ENCODE measurements at regions not wholly inside any gene's neighbourhood (a gene's known extent, or its start where the extent isn't known, plus 50 kb on each side); places are given as distances from the start of the nearest gene placed in this dataset.
A peak's percentile ranks its signal among the peaks of the same experiment; 100 is the strongest.

DNA sequence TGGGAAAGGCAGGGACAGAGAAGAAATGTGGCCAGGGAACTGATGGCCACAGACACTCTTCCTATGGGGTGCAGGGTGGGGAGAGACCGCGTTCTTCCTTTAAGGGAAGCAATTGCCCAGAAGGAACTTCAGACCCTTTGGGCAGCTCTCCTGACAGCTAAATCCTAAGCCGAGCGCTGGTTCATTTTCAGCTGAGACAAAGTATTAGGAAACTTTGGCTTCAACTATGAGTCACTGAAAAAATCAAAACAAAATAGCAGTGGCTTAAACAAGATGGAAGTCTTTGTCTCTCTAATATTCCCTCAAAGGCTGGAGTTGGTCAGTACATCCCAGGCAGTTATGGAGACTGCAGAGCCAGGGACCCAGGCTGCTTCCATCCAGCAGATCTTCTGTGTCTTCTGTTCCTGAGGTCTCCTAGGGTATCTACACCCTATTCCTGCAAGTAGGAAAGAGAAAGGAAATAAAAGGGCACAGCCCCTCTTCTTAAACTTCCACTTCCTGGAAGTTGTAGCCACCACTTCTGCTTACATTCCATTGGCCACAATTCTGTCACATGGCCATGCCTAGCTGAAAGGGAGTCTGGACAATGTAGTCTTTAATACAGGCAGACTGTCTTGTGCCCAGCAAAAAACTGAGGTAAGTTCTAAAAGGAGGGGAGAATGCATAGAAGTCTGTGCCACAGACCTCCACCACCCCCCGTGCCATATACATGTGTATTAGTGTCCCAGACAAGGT is 163.5 kb downstream of the KATNAL1 start:
- Histone ChIP-seq H3K4me1 (ENCODE audit: control insufficient read depth in 1 of 2, insufficient read depth in 2 of 2, low read depth in 1 of 2, low read length in 1 of 2) (peaks cover 23 to 24% of the 10 kb centered on the region in 2 experiments; a peak in 3 of 4 replicates), H3K27ac (ENCODE audit: low read depth in 2 of 2, low read length in 1 of 2) (peak overlapping the region; percentile 66 to 83), H3K36me3 (replicated peaks in 1 of 2; ENCODE audit: control insufficient read depth in 1 of 2, insufficient read depth in 2 of 2, low read length in 1 of 2) (no peaks in the 10 kb centered on the region), H3K9me2 (no peaks in the 10 kb centered on the region), H3K9ac (no peak overlapping the region), H3K9me3 (no peaks in the 10 kb centered on the region), H3F3A (replicated peaks; ENCODE audit: insufficient read depth) (peaks cover 15% of the 10 kb centered on the region), H2AFZ (ENCODE audit: low read depth) (no peak overlapping the region), H3K4me2 (peak overlapping the region; percentile 55; the same call in 1 of the 2 replicates), H3K79me2 (ENCODE audit: insufficient read depth) (no peaks in the 10 kb centered on the region), H3K4me3 (ENCODE audit: low read depth in 2 of 2, low read length in 1 of 2) (no peak overlapping the region), H4K20me1 (ENCODE audit: insufficient read depth) (no peaks in the 10 kb centered on the region), H3K27me3 (ENCODE audit: insufficient read depth) (no peaks in the 10 kb centered on the region)
- ChIA-PET CTCF (interaction anchor here (1.6 to 7.9 kb wide), 2 partner anchors 11 to 29 kb away, joined by 8 to 74 read pairs; no protein-coding TSS in a partner anchor), POLR2A (no interaction called here)
- TF ChIP-seq IRF3 (IDR thresholded peaks at IDR 0.05; ENCODE audit: low read depth, low read length), result no peak
- TF ChIP-seq, protein P1, sequence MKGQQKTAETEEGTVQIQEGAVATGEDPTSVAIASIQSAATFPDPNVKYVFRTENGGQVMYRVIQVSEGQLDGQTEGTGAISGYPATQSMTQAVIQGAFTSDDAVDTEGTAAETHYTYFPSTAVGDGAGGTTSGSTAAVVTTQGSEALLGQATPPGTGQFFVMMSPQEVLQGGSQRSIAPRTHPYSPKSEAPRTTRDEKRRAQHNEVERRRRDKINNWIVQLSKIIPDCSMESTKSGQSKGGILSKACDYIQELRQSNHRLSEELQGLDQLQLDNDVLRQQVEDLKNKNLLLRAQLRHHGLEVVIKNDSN (IDR thresholded peaks at IDR 0.05; ENCODE audit: borderline replicate concordance, low read depth), result peak; percentile 66
- WGBS (ENCODE audit: low lambda C conversion rate), result 97% methylated on average over 4 of the region's 5 CpGs
- DNase-seq, result no peak

DNA sequence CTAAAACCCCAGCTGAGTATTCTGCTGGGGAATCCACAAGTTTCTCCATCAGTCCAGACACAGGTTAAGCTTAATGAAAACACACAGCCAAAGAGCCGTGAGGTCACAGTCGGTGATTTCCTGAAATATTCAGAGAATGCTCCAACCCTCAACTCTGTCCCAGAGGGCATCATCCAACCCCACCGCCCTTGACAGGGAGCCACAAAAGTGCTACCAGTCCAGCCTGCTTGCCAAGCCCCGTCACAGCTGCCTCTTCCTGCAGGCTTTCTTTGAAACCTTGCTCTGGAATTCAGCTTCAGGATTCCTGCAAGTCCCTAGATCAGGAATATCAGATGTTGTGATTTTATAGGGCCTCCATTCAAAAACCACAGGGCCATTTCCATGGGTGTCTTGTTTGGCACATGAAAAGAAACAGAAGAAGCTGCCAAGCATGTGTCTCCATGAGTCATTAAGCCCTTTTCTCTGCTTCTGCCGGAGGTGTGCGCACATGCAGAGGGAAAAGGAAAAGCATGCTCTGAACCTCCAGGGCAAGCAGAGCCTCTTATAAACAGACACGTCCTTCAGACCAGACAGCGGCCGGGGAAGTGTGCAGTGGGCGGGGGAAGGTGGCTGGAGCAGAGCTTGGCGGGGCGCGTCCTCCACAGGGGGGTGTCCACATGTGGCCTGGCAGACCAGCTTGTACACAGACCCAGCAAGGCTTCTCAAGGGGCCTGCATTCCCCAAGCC is 164.7 kb downstream of the KATNAL1 start:
- Histone ChIP-seq H3K9me2 (no peaks in the 10 kb centered on the region), H2AFZ (ENCODE audit: low read depth) (peak overlapping the region; percentile 5; the same call in 1 of the 2 replicates), H3K9me3 (no peaks in the 10 kb centered on the region), H3K27ac (ENCODE audit: low read depth in 2 of 2, low read length in 1 of 2) (peak overlapping the region; percentile 66 to 83), H3K4me3 (ENCODE audit: low read depth in 2 of 2, low read length in 1 of 2) (no peak overlapping the region; a peak in 1 of 4 replicates), H3K79me2 (ENCODE audit: insufficient read depth) (no peaks in the 10 kb centered on the region), H3K4me2 (peak overlapping the region; percentile 55), H4K20me1 (ENCODE audit: insufficient read depth) (no peaks in the 10 kb centered on the region), H3K27me3 (ENCODE audit: insufficient read depth) (no peaks in the 10 kb centered on the region), H3K36me3 (replicated peaks in 1 of 2; ENCODE audit: control insufficient read depth in 1 of 2, insufficient read depth in 2 of 2, low read length in 1 of 2) (no peaks in the 10 kb centered on the region), H3K4me1 (ENCODE audit: control insufficient read depth in 1 of 2, insufficient read depth in 2 of 2, low read depth in 1 of 2, low read length in 1 of 2) (peaks cover 23 to 24% of the 10 kb centered on the region in 2 experiments; a peak in 3 of 4 replicates), H3F3A (replicated peaks; ENCODE audit: insufficient read depth) (peaks cover 15% of the 10 kb centered on the region), H3K9ac (no peak overlapping the region)
- 8% methylated on average over 8 of the region's 13 CpGs for WGBS (ENCODE audit: low lambda C conversion rate)
- DNase-seq, result peak; percentile 75
- ChIA-PET POLR2A (interaction anchor here (0.7 to 1.0 kb wide), 3 partner anchors 28 to 165 kb away, joined by 3 to 4 read pairs (median 3); partner anchors contain the start of gene KATNAL1), CTCF (interaction anchor here (0.9 to 7.9 kb wide), 7 partner anchors 10 to 723 kb away, joined by 3 to 74 read pairs (median 3); no protein-coding TSS in a partner anchor)
- no peak; the same call in 1 of the 2 replicates for TF ChIP-seq YY1 (IDR thresholded peaks at IDR 0.05; ENCODE audit: low read depth)
- TF ChIP-seq CHD2 (IDR thresholded peaks at IDR 0.05; ENCODE audit: low read length, partially characterized antibody), result peak; percentile 17
- TF ChIP-seq TAF1 (IDR thresholded peaks at IDR 0.05; ENCODE audit: borderline replicate concordance, low read depth, low read length), result no peak
- no peak for TF ChIP-seq GABPA (IDR thresholded peaks at IDR 0.05; ENCODE audit: low read depth)
- TF ChIP-seq MEF2A (IDR thresholded peaks at IDR 0.05; ENCODE audit: borderline replicate concordance, low read depth), result no peak; the same call in 1 of the 2 replicates
- peak; percentile 91 for TF ChIP-seq MXI1 (IDR thresholded peaks at IDR 0.05; ENCODE audit: low read depth, low read length)
- no peak for TF ChIP-seq ELF1 (IDR thresholded peaks at IDR 0.05)
- TF ChIP-seq RXRA (IDR thresholded peaks at IDR 0.05; ENCODE audit: borderline replicate concordance, low read depth), result peak; percentile 59; the same call in 1 of the 2 replicates
- peak; percentile 93; the same call in 1 of the 2 replicates for TF ChIP-seq TCF12 (IDR thresholded peaks at IDR 0.05)
- TF ChIP-seq RFX5 (IDR thresholded peaks at IDR 0.05; ENCODE audit: low read length), result no peak; the same call in 1 of the 2 replicates
- TF ChIP-seq EZH2phosphoT487 (IDR thresholded peaks at IDR 0.05; ENCODE audit: borderline replicate concordance, low read depth), result no peak
- peak; percentile 86 for TF ChIP-seq FOSL2 (IDR thresholded peaks at IDR 0.05; ENCODE audit: borderline replicate concordance, low read depth)
- 0 out of 2 replicates have a peak, but pooled peaks have one; percentile 23 for TF ChIP-seq FOXJ3 (CRISPR knock-in tag; IDR thresholded peaks at IDR 0.05)
- TF ChIP-seq, protein P1 (IDR thresholded peaks at IDR 0.05; ENCODE audit: borderline replicate concordance, low read depth), result no peak
- no peak for TF ChIP-seq REST (IDR thresholded peaks at IDR 0.05; ENCODE audit: low read depth, low read length)
- TF ChIP-seq GATA2 (CRISPR knock-in tag; IDR thresholded peaks at IDR 0.05), result no peak; the same call in 1 of the 2 replicates
- TF ChIP-seq TEAD4 (IDR thresholded peaks at IDR 0.05; ENCODE audit: borderline replicate concordance, insufficient read depth), result peak; percentile 81

Measured in SK-N-SH (cell line).